KOPT-K1 (cell line): ENCODE measurements at regions not wholly inside any gene's neighbourhood (a gene's known extent, or its start where the extent isn't known, plus 50 kb on each side); places are given as distances from the start of the nearest gene placed in this dataset.

ENCODE experiments used
- H3K27ac ChIP-seq: fragments of 200-600 bp; sonication (generic); 2 replicates; pipeline ENCODE4 v1.5.1; 2016; ENCODE audit warnings: antibody characterized with exemption, mild to moderate bottlenecking, low read depth, low read length; ENCODE audit not compliant: poor library complexity, severe bottlenecking
- H3K36me3 ChIP-seq: fragments of 200-600 bp; sonication (generic); 2 replicates; pipeline ENCODE4 v1.5.1; 2017; ENCODE audit warnings: antibody characterized with exemption, mild to moderate bottlenecking, low read length, moderate library complexity; ENCODE audit not compliant: insufficient read depth
- H3K9me3 ChIP-seq: fragments of 200-600 bp; sonication (generic); 2 replicates; pipeline ENCODE4 v1.5.1; 2017; ENCODE audit warnings: antibody characterized with exemption, low read length, mild to moderate bottlenecking; ENCODE audit not compliant: insufficient read depth, poor library complexity, severe bottlenecking

GRCh38 chr21:38743772-38744529 is 61.8 kb upstream of the ETS2 start:
- H3K27ac ChIP-seq, result no peak overlapping the region
- H3K36me3 ChIP-seq, result no peaks in the 10 kb centered on the region
- H3K9me3 ChIP-seq, result peaks cover 12% of the 10 kb centered on the region

- Histone ChIP-seq H3K9me3 (peaks cover 12% of the 10 kb centered on the region), H3K27ac (no peak overlapping the region), H3K36me3 (no peaks in the 10 kb centered on the region)
These were observed 60.9 kb upstream of the ETS2 start for GRCh38 chr21:38744861-38745260.

- H3K36me3 ChIP-seq, result no peaks in the 10 kb centered on the region
- H3K9me3 ChIP-seq, result peaks cover 12% of the 10 kb centered on the region
These were observed 57.9 kb upstream of the ETS2 start for GRCh38 chr21:38747810-38748209.

GRCh38 chr21:38751379-38752050 is 54.2 kb upstream of the ETS2 start:
- Histone ChIP-seq H3K9me3 (peaks cover 10% of the 10 kb centered on the region), H3K36me3 (no peaks in the 10 kb centered on the region), H3K27ac (no peak overlapping the region)

More at GRCh38 chr21:38747810-38748209, 57.9 kb upstream of the ETS2 start:
- no peak overlapping the region for H3K27ac ChIP-seq

DNA sequence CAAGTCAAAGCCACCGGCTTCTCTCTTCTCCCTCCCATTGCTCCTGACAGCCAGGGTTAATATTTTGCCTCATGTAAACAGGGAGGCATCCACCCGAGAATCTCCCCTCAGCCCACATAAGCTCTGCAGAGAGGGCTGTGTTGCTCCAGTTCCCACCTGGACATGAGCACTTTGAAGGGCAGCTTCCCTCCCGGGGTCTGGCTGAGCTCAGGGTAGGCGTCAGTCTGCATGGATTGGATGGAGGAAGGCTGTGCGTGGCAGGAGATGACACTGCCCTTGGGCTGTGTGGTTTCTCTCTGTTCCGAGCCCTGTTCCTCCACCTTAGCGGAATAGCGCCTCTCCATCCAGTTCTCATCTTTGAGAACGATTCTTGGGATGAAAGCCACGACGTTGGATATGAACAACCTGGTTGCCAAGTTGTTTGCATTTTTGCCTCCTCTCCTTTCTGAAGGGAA is 53.7 kb upstream of the ETS2 start:
- Histone ChIP-seq H3K36me3 (no peaks in the 10 kb centered on the region), H3K27ac (no peak overlapping the region), H3K9me3 (peaks cover 5% of the 10 kb centered on the region)

DNA sequence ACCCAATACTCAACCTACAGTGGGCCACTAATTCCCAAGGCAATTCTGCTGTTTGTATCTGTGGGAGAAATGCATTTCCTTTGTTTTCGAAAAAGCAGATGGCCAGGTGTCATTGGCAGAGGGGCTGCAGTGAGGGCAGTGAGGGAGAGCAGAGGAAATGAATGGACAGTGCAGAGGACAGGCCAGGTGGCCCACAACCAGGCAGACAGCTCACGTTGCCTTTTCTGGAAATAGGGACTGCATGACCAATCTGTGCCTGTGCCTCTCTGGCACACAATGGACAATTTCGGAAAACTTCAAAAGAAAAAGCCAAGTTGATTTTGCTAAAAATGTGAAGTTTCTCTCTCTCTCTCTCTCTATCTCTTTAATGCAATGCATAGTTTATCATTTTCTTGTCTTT is 52.6 kb upstream of the ETS2 start:
- H3K27ac ChIP-seq, result no peak overlapping the region
- H3K9me3 ChIP-seq, result no peaks in the 10 kb centered on the region
- no peaks in the 10 kb centered on the region for H3K36me3 ChIP-seq

DNA sequence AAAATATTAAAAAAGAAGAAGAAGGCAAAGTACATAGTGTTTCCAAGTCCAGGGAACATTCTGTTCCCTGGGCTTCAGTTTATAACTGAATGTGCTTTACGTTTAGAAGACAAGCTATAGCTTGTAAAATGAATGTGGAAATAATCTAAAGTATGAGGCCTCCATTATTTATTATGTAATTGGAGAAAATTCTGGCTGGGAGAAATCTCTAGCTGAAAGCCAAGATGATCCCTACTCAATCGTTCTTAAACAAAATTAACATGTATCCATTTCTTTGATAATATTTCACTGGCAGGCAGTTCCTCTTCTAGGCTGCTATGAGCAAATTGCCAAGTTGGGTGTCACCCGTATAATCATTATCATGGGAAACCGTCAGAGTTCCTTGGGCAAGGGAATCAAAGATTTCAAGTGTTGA is 52.2 kb upstream of the ETS2 start:
- H3K27ac ChIP-seq, result no peak overlapping the region
- H3K36me3 ChIP-seq, result no peaks in the 10 kb centered on the region
- no peaks in the 10 kb centered on the region for H3K9me3 ChIP-seq
